ENCODE measurements at regions not wholly inside any gene's neighbourhood (a gene's known extent, or its start where the extent isn't known, plus 50 kb on each side); places are given as distances from the start of the nearest gene placed in this dataset.

DNA sequence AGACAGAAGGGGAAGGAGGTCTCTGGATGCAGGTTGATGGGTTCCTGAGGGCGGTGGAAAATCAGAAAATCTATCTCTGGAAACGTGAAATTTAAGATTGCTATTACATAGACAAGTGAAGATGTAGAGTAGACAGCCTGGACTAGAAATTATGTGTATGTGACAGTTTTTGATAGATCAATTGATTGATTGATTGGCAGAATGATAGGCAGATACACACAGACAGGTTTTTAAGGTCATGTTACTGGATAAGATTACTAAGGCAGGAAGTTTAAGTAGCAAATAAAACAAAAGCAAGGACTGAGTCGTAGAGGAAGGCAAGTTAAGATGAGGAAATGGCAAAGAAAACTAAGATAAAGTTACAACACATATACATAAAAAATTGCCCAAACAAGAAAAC, 124.7 kb downstream of the RGS21 start:
- Histone ChIP-seq H4K8ac (ENCODE audit: extremely low read depth, insufficient read depth, low read length) (no peak overlapping the region), H3K79me1 (ENCODE audit: low read depth, low read length) (no peaks in the 10 kb centered on the region), H2AFZ (ENCODE audit: low read length) (no peak overlapping the region), H3K27ac (ENCODE audit: low read depth, low read length) (no peak overlapping the region), H2AK5ac (ENCODE audit: low read depth, low read length) (no peak overlapping the region), H2BK5ac (ENCODE audit: low read depth, low read length) (no peak overlapping the region), H2BK120ac (replicated peaks; ENCODE audit: low read depth, low read length) (no peak overlapping the region), H4K20me1 (replicated peaks in 1 of 2; ENCODE audit: control insufficient read depth in 1 of 2, insufficient read depth in 2 of 2, low read length in 2 of 2) (no peaks in the 10 kb centered on the region), H3K23ac (ENCODE audit: insufficient read length) (no peak overlapping the region), H3K79me2 (ENCODE audit: control insufficient read depth in 1 of 2, insufficient read depth in 2 of 2, low read length in 2 of 2) (no peaks in the 10 kb centered on the region), H3K9ac (replicated peaks in 1 of 4; ENCODE audit: extremely low read depth in 1 of 4, low read depth in 3 of 4, low read length in 3 of 4) (no peak overlapping the region), H2BK15ac (ENCODE audit: low read length) (no peak overlapping the region), H3K9me3 (ENCODE audit: insufficient read depth in 2 of 2, low read depth in 1 of 2, low read length in 1 of 2) (no peaks in the 10 kb centered on the region), H4K91ac (replicated peaks; ENCODE audit: insufficient read length, low read length) (no peak overlapping the region), H3K27me3 (replicated peaks in 1 of 4; ENCODE audit: control insufficient read depth in 3 of 4, extremely low read depth in 1 of 4, insufficient read depth in 3 of 4, low read length in 3 of 4) (no peaks in the 10 kb centered on the region), H2BK12ac (ENCODE audit: low read depth, low read length) (no peak overlapping the region), H3K36me3 (ENCODE audit: control insufficient read depth in 2 of 4, insufficient read depth in 4 of 4, low read length in 3 of 4) (no peaks in the 10 kb centered on the region), H3K18ac (ENCODE audit: extremely low read depth, low read length) (no peak overlapping the region), H3K4me2 (ENCODE audit: insufficient read depth in 1 of 2, low read depth in 2 of 2, low read length in 2 of 2) (no peak overlapping the region), H3K56ac (replicated peaks; ENCODE audit: insufficient read length, low read depth, low read length) (no peak overlapping the region), H3K4me1 (replicated peaks in 1 of 4; ENCODE audit: control insufficient read depth in 3 of 4, insufficient read depth in 4 of 4, low read length in 3 of 4) (no peaks in the 10 kb centered on the region), H3K4me3 (ENCODE audit: extremely low read depth in 1 of 4, insufficient read depth in 2 of 4, low read depth in 3 of 4, low read length in 4 of 4) (no peak overlapping the region), H4K5ac (ENCODE audit: insufficient read length, low read depth, low read length) (no peak overlapping the region), H3K4ac (replicated peaks; ENCODE audit: insufficient read length, low read depth, low read length) (no peak overlapping the region), H2BK20ac (ENCODE audit: low read length) (no peak overlapping the region), H3K14ac (ENCODE audit: insufficient read length) (no peak overlapping the region), H3K23me2 (ENCODE audit: low read depth, low read length) (no peaks in the 10 kb centered on the region; the same call in 1 of the 2 replicates)
- FAIRE-seq (no peak), DNase-seq (ENCODE audit: low read depth in 1 of 2, low spot score in 2 of 2) (no peak)
- POLR2A ChIA-PET (ENCODE audit: partially characterized antibody): no interaction called here
- 92% methylated on average over 3 of the region's 3 CpGs; no CpG with 5 or more reads in 1 of the 2 experiments for WGBS, 2 experiments (ENCODE audit: extremely low coverage in 1 of 2, insufficient coverage in 1 of 2, insufficient read length in 1 of 2, insufficient replicate concordance in 2 of 2, low coverage in 1 of 2, low lambda C conversion rate in 2 of 2, missing lambda C conversion rate in 1 of 2)
- CTCF ChIA-PET (ENCODE audit: partially characterized antibody): no interaction called here
- no peak for TF ChIP-seq PHF8 (conservative IDR thresholded peaks at IDR 0.05; ENCODE audit: low read depth, low read length)
- TF ChIP-seq USF2 (IDR thresholded peaks at IDR 0.05; ENCODE audit: low read length): no peak
- TF ChIP-seq SIN3A (conservative IDR thresholded peaks at IDR 0.05 in 1 of 2, IDR thresholded peaks at IDR 0.05 in 1 of 2; ENCODE audit: low read depth in 1 of 2, low read length in 2 of 2): no peak
- TF ChIP-seq BCL11A (IDR thresholded peaks at IDR 0.05; ENCODE audit: low read depth in 2 of 2, low read length in 2 of 2): no peak
- no peak for TF ChIP-seq NRF1 (IDR thresholded peaks at IDR 0.05; ENCODE audit: low read depth, low read length)
- no peak for TF ChIP-seq CHD1 (IDR thresholded peaks at IDR 0.05; ENCODE audit: low read depth, low read length)
- no peak for TF ChIP-seq GABPA (IDR thresholded peaks at IDR 0.05; ENCODE audit: borderline replicate concordance, insufficient read depth, low read length)
- no peak for TF ChIP-seq SP2 (IDR thresholded peaks at IDR 0.05; ENCODE audit: low read length)
- TF ChIP-seq, protein P1, sequence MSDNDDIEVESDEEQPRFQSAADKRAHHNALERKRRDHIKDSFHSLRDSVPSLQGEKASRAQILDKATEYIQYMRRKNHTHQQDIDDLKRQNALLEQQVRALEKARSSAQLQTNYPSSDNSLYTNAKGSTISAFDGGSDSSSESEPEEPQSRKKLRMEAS (IDR thresholded peaks at IDR 0.05): no peak
- no peak for TF ChIP-seq SIRT6 (IDR thresholded peaks at IDR 0.05; ENCODE audit: low read length)
- no peak for TF ChIP-seq POU5F1 (IDR thresholded peaks at IDR 0.05; ENCODE audit: low read depth, low read length)
- TF ChIP-seq E2F6 (IDR thresholded peaks at IDR 0.05): no peak
- no peak for TF ChIP-seq ZNF274 (IDR thresholded peaks at IDR 0.05; ENCODE audit: borderline replicate concordance, extremely low read depth, low read length)
- TF ChIP-seq BRCA1 (IDR thresholded peaks at IDR 0.05; ENCODE audit: low read depth, low read length): no peak

Measured in H1 (cell line).